ENCODE measurements at regions not wholly inside any gene's neighbourhood (a gene's known extent, or its start where the extent isn't known, plus 50 kb on each side); places are given as distances from the start of the nearest gene placed in this dataset.

DNA sequence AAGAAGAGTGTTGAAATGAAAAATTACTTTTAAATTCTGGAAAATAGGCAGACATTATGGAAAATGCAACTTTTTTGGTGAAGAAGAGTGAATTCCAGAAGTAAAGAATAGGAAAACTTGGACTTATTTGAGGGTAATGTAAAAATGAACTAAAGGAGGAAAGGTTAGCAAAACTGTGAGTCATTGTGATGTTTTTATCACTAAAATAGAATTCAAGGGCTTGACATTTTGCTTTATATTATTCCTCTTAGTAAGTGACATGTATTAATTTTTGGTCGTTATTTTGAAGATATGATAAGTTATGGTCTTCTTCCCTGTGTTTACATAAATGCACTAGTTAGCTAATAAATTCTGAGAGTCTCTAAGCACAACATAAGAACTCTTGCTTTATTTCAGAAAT, 390.9 kb downstream of the FAT4 start:
- TF ChIP-seq, protein P1, sequence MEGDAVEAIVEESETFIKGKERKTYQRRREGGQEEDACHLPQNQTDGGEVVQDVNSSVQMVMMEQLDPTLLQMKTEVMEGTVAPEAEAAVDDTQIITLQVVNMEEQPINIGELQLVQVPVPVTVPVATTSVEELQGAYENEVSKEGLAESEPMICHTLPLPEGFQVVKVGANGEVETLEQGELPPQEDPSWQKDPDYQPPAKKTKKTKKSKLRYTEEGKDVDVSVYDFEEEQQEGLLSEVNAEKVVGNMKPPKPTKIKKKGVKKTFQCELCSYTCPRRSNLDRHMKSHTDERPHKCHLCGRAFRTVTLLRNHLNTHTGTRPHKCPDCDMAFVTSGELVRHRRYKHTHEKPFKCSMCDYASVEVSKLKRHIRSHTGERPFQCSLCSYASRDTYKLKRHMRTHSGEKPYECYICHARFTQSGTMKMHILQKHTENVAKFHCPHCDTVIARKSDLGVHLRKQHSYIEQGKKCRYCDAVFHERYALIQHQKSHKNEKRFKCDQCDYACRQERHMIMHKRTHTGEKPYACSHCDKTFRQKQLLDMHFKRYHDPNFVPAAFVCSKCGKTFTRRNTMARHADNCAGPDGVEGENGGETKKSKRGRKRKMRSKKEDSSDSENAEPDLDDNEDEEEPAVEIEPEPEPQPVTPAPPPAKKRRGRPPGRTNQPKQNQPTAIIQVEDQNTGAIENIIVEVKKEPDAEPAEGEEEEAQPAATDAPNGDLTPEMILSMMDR (IDR thresholded peaks at IDR 0.05): no peak
- TF ChIP-seq ZFX (IDR thresholded peaks at IDR 0.05; ENCODE audit: borderline replicate concordance): no peak

All from 22Rv1 (cell line).